PC-3 (cell line): ENCODE measurements at regions not wholly inside any gene's neighbourhood (a gene's known extent, or its start where the extent isn't known, plus 50 kb on each side); places are given as distances from the start of the nearest gene placed in this dataset.

Source experiments
- ATAC-seq: fragments of 200-7000 bp; cut with Tn5 transposase; 2 replicates; pipeline ENCODE4 v1.9.1; 2020; ENCODE audit warnings: mild to moderate bottlenecking, moderate library complexity
- BruUV-seq: library from RNA; stranded (reverse); fragments of 400-500 nt; replicated peaks from 2 replicates; lab custom pipeline; 2021; lab: Mats Ljungman, UMichigan
- CTCF ChIA-PET: fragments of 300-600 bp; sonication (Branson Sonifier 250); formaldehyde crosslinking; loops from one replicate; lab custom pipeline; 2022; ENCODE audit warnings: antibody characterized with exemption; lab: Charles Lee
- POLR2A ChIA-PET: fragments of 300-600 bp; sonication (Branson Sonifier 250); formaldehyde crosslinking; loops from one replicate; lab custom pipeline; 2022; ENCODE audit warnings: antibody characterized with exemption; ENCODE audit not compliant: unreplicated experiment; lab: Charles Lee
- DNase-seq: peaks from one replicate; pipeline ENCODE4 v3.0.0-alpha.2; 2015
- H2AFZ ChIP-seq: fragments of 300-600 bp; sonication (generic); 2 replicates; pipeline ENCODE4 v1.6.0; 2016; ENCODE audit warnings: antibody characterized with exemption, low read length
- H3F3A ChIP-seq: fragments of 300-600 bp; sonication (generic); one replicate; pipeline ENCODE4 v1.6.0; 2017; ENCODE audit warnings: antibody characterized with exemption, low read length, control low read depth, mild to moderate bottlenecking; ENCODE audit not compliant: unreplicated experiment
- H3K27ac ChIP-seq: fragments of 300-600 bp; sonication (generic); 2 replicates; pipeline ENCODE4 v1.5.1; 2016; ENCODE audit warnings: mild to moderate bottlenecking, low read length
- H3K27me3 ChIP-seq: fragments of 300-600 bp; sonication (generic); 2 replicates; pipeline ENCODE4 v1.6.1; 2016; ENCODE audit warnings: low read length, mixed read lengths
- H3K36me3 ChIP-seq: fragments of 300-600 bp; sonication (generic); 2 replicates; pipeline ENCODE4 v1.6.1; 2016; ENCODE audit warnings: low read depth, mixed run types, low read length, mixed read lengths
- H3K4me1 ChIP-seq: fragments of 300-600 bp; sonication (generic); 2 replicates; pipeline ENCODE4 v1.5.1; 2016; ENCODE audit warnings: low read length; ENCODE audit not compliant: insufficient read depth
- H3K4me2 ChIP-seq: fragments of 300-600 bp; sonication (generic); 2 replicates; pipeline ENCODE4 v1.6.0; 2016; ENCODE audit warnings: low read length
- H3K4me3 ChIP-seq: fragments of 300-600 bp; sonication (generic); 2 replicates; pipeline ENCODE4 v1.5.1; 2016; ENCODE audit warnings: mild to moderate bottlenecking, low read length, mixed read lengths
- H3K79me2 ChIP-seq: fragments of 300-600 bp; sonication (generic); 2 replicates; pipeline ENCODE4 v1.6.1; 2017; ENCODE audit warnings: low read length, mixed read lengths
- H3K9ac ChIP-seq: fragments of 300-600 bp; sonication (generic); 2 replicates; pipeline ENCODE4 v1.6.0; 2016; ENCODE audit warnings: mild to moderate bottlenecking, low read length
- H3K9me2 ChIP-seq: fragments of 300-600 bp; sonication (generic); replicated peaks from 2 replicates; pipeline ENCODE4 v1.6.1; 2016; ENCODE audit warnings: mixed run types, low read length, mixed read lengths
- H3K9me3 ChIP-seq: fragments of 300-600 bp; sonication (generic); 2 replicates; pipeline ENCODE4 v1.6.1; 2016; ENCODE audit warnings: low read length, mixed read lengths
- H4K20me1 ChIP-seq: fragments of 300-600 bp; sonication (generic); 2 replicates; pipeline ENCODE4 v1.6.1; 2016; ENCODE audit warnings: low read length, mixed read lengths
- EZH2 ChIP-seq: fragments of 300-600 bp; sonication (generic); IDR thresholded peaks from one replicate; pipeline ENCODE4 v1.6.1; 2017; ENCODE audit warnings: antibody characterized with exemption, mild to moderate bottlenecking, low read length; ENCODE audit not compliant: unreplicated experiment
- EZH2phosphoT487 ChIP-seq: fragments of 300-600 bp; sonication (generic); IDR thresholded peaks from 2 replicates; pipeline ENCODE4 v1.6.1; 2018; ENCODE audit warnings: mild to moderate bottlenecking, antibody characterized with exemption, low read length, borderline replicate concordance
- intact Hi-C: fragments of 100-400 bp; cut with micrococcal nuclease; formaldehyde crosslinking; loops from 2 replicates; pipeline ENCODE4 v1.9.0; 2023
- TF ChIP-seq, protein P1 (sequence below): fragments of 300-600 bp; sonication (generic); conservative IDR thresholded peaks from 2 replicates; pipeline ENCODE4 v1.5.1; 2017; ENCODE audit warnings: antibody characterized with exemption, low read depth, mild to moderate bottlenecking, low read length

DNA sequence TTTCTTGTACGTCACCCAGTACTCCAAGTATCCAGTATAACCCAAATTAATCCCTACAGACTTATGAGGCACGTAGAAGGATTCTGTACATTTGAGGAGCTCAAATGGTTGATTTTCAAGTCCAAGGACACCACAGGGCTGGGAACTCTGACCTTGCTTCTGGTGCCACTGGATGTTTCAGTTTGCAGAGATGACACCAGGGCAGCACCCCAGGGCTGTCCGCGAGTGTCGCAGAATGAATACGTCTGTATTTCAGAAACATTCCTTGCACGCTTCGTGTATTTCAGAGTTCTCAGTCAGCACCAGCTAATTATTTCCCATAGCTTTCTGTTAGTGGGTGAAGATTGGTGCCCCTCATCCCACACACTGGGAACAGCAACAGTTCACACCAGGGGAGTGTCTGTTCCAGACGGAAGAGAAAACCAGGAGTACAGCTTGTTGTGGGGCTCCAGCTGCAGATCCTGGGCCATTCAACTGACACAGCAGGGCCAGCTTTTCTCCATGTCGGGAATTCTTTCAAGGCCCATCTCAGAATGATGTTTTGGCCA lies 159.2 kb downstream of the RHOU start:
- BruUV-seq, result no TSS peak
- H3K4me1 ChIP-seq, result no peaks in the 10 kb centered on the region
- H3K27me3 ChIP-seq, result peaks cover 67% of the 10 kb centered on the region
- DNase-seq, result no peak
- no peak overlapping the region for H3K4me2 ChIP-seq
- intact Hi-C loops, result no loop called here
- H3K36me3 ChIP-seq, result no peaks in the 10 kb centered on the region
- TF ChIP-seq, protein P1, sequence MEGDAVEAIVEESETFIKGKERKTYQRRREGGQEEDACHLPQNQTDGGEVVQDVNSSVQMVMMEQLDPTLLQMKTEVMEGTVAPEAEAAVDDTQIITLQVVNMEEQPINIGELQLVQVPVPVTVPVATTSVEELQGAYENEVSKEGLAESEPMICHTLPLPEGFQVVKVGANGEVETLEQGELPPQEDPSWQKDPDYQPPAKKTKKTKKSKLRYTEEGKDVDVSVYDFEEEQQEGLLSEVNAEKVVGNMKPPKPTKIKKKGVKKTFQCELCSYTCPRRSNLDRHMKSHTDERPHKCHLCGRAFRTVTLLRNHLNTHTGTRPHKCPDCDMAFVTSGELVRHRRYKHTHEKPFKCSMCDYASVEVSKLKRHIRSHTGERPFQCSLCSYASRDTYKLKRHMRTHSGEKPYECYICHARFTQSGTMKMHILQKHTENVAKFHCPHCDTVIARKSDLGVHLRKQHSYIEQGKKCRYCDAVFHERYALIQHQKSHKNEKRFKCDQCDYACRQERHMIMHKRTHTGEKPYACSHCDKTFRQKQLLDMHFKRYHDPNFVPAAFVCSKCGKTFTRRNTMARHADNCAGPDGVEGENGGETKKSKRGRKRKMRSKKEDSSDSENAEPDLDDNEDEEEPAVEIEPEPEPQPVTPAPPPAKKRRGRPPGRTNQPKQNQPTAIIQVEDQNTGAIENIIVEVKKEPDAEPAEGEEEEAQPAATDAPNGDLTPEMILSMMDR, result no peak
- no peak for TF ChIP-seq EZH2
- no peak for TF ChIP-seq EZH2phosphoT487
- ChIA-PET POLR2A (no interaction called here), CTCF (interaction anchor here (0.6 kb wide), 1 partner anchor 21 kb away, joined by 3 read pairs; no protein-coding TSS in a partner anchor)
- no peaks in the 10 kb centered on the region for H3K79me2 ChIP-seq
- no peak for ATAC-seq
- no peak overlapping the region for H2AFZ ChIP-seq
- no peaks in the 10 kb centered on the region for H3K9me3 ChIP-seq
- H3K9ac ChIP-seq, result no peak overlapping the region
- no peaks in the 10 kb centered on the region for H4K20me1 ChIP-seq
- no peak overlapping the region for H3K4me3 ChIP-seq
- no peaks in the 10 kb centered on the region for H3K9me2 ChIP-seq
- no peak overlapping the region for H3K27ac ChIP-seq
- H3F3A ChIP-seq, result no peaks in the 10 kb centered on the region

DNA sequence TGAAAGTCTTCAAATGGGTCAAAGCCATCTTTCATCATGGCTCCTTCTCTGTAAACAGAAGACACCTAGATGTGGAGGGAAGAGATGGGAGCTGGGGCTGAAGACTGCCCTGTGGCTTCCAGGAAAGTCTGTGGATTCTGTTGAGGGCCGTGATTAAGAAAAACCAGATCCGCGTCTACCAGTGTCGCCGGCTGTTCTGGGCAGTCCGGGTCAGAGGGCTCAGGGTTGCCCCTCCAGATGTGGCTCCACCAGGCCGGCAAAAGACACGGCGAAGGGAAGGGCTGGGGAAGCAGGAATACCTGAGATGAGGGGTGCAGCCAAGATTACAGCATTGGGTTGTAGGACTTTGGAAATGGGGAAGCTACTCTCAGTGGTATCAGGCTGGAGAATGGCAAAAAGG lies 162.6 kb downstream of the RHOU start:
- no peak for TF ChIP-seq EZH2
- TF ChIP-seq EZH2phosphoT487, result no peak
- TF ChIP-seq, protein P1, result no peak
- H3K27ac ChIP-seq, result no peak overlapping the region
- H3K9me3 ChIP-seq, result no peaks in the 10 kb centered on the region
- H3K4me3 ChIP-seq, result no peak overlapping the region
- no peaks in the 10 kb centered on the region for H3K79me2 ChIP-seq
- no peaks in the 10 kb centered on the region for H3K9me2 ChIP-seq
- H3F3A ChIP-seq, result no peaks in the 10 kb centered on the region
- H3K9ac ChIP-seq, result no peak overlapping the region
- DNase-seq, result no peak
- BruUV-seq, result no TSS peak
- ChIA-PET CTCF (no interaction called here), POLR2A (no interaction called here)
- ATAC-seq, result no peak
- peaks cover 70% of the 10 kb centered on the region for H3K27me3 ChIP-seq
- H3K4me2 ChIP-seq, result no peak overlapping the region
- no peak overlapping the region for H2AFZ ChIP-seq
- peaks cover 6% of the 10 kb centered on the region for H3K4me1 ChIP-seq
- intact Hi-C loops, result no loop called here
- H3K36me3 ChIP-seq, result no peaks in the 10 kb centered on the region
- H4K20me1 ChIP-seq, result 0 out of 2 replicates have a peak, but pooled peaks cover 3% of the 10 kb centered on the region

DNA sequence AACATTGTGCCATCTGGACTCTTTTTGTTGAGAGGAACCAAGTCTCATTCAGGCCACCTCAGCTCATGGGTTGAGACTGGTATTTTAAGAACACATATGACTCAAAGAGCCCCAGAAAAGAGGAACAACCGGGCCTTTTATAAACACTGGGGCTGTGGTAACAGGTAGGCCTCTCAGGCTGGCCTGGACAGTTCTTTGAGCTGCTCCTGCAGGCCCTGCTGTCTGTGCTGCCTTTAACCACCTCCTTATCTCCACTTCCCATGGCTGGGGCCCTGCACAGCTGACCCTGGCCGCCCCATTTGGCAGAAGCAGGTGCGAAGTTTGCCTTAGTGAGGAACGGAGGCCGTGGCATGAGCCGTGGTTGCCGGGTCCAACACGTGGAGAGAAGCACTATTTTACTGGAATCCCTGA lies 163.3 kb downstream of the RHOU start:
- no peak overlapping the region for H3K9ac ChIP-seq
- intact Hi-C loops, result no loop called here
- no TSS peak for BruUV-seq
- peaks cover 70% of the 10 kb centered on the region for H3K27me3 ChIP-seq
- no peaks in the 10 kb centered on the region for H3K79me2 ChIP-seq
- no peak overlapping the region for H3K4me3 ChIP-seq
- H3K9me3 ChIP-seq, result no peaks in the 10 kb centered on the region
- no peaks in the 10 kb centered on the region for H3K36me3 ChIP-seq
- H3K4me2 ChIP-seq, result no peak overlapping the region
- H2AFZ ChIP-seq, result no peak overlapping the region
- no peaks in the 10 kb centered on the region for H3F3A ChIP-seq
- peaks cover 11% of the 10 kb centered on the region for H3K4me1 ChIP-seq
- H3K27ac ChIP-seq, result no peak overlapping the region
- POLR2A ChIA-PET, result no interaction called here
- no peaks in the 10 kb centered on the region for H3K9me2 ChIP-seq
- DNase-seq (no peak), ATAC-seq (no peak)
- H4K20me1 ChIP-seq, result peaks cover 6% of the 10 kb centered on the region; the same call in 1 of the 2 replicates
- TF ChIP-seq EZH2 (no peak), EZH2phosphoT487 (no peak)
- TF ChIP-seq, protein P1, result no peak
- CTCF ChIA-PET, result no interaction called here
